ENCODE measurements at regions not wholly inside any gene's neighbourhood (a gene's known extent, or its start where the extent isn't known, plus 50 kb on each side); places are given as distances from the start of the nearest gene placed in this dataset.

DNA sequence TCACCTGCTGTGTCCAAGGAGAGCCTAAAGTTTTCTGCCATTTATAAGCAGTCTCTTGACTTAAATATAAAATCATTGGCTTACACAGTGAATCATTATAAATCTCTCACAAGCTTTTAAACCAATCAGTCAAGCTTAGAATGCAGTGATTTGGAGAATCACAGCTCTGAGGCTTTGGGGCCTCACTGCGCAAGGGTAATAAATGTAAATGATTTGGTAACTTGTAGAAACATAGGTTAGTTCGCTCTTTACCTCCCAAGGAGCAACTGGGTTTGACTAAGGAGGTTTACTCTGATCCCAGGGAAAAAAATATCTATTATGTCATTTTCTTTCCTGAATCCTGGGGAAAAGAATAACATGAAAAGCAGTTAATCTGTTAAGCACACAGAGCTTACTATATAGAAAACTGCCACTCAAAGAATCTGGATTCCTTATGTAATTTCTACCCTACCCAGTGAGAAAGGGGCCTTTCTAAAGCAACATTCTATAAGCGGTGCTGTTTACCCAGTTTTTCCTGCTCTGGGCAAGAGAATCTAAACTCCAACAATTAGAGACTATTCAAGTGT is 128.2 kb downstream of the MZT1 start:
- no TSS peak for BruUV-seq (replicated peaks)
- no peak for DNase-seq (ENCODE audit: low read depth, low spot score)
- Histone ChIP-seq H3K4me3 (no peak overlapping the region), H4K20me1 (ENCODE audit: control insufficient read depth, insufficient read depth) (no peaks in the 10 kb centered on the region), H3K36me3 (ENCODE audit: control insufficient read depth in 2 of 2, insufficient read depth in 2 of 2, low read length in 1 of 2) (no peaks in the 10 kb centered on the region), H3K4me1 (ENCODE audit: control insufficient read depth, insufficient read depth, low read length) (no peaks in the 10 kb centered on the region), H3K79me2 (ENCODE audit: control insufficient read depth, insufficient read depth, low read length) (no peaks in the 10 kb centered on the region), H2AFZ (ENCODE audit: control insufficient read depth, low read depth, low read length) (no peak overlapping the region), H3K4me2 (ENCODE audit: control insufficient read depth, insufficient read depth) (no peak overlapping the region), H3K9me3 (replicated peaks; ENCODE audit: control insufficient read depth, insufficient read depth, low read length) (no peaks in the 10 kb centered on the region), H3K27ac (ENCODE audit: control insufficient read depth, insufficient read depth) (no peak overlapping the region), H3K27me3 (replicated peaks in 1 of 2; ENCODE audit: control insufficient read depth in 2 of 2, insufficient read depth in 2 of 2, low read length in 1 of 2) (no peaks in the 10 kb centered on the region), H3K9ac (ENCODE audit: control insufficient read depth, insufficient read depth, low read length) (no peak overlapping the region)
- intact Hi-C loops (cut with micrococcal nuclease; ENCODE audit: unreplicated experiment): no loop called here
- 16% methylated on average over 3 of the region's 3 CpGs for WGBS (ENCODE audit: insufficient coverage, insufficient replicate concordance, low lambda C conversion rate, missing lambda C conversion rate)
- ChIA-PET RAD21 (ENCODE audit: unreplicated experiment) (no interaction called here), SMC1A (ENCODE audit: uncharacterized antibody, unreplicated experiment) (no interaction called here), CTCF (no interaction called here), POLR2A (no interaction called here)
- no peak for FAIRE-seq
- in situ Hi-C loops (cut with MboI): no loop called here
- TF ChIP-seq EP300 (IDR thresholded peaks at IDR 0.05; ENCODE audit: borderline replicate concordance in 1 of 2, control insufficient read depth in 1 of 2, low read depth in 2 of 2, low read length in 2 of 2) (no peak), LARP7 (IDR thresholded peaks at IDR 0.05) (no peak), SMC3 (IDR thresholded peaks at IDR 0.05; ENCODE audit: borderline replicate concordance, low read length) (no peak), SUPT20H (IDR thresholded peaks at IDR 0.05; ENCODE audit: borderline replicate concordance, control insufficient read depth, low read depth, low read length) (no peak), PBX3 (IDR thresholded peaks at IDR 0.05; ENCODE audit: insufficient replicate concordance, low read depth, low read length) (no peak), ZBED1 (IDR thresholded peaks at IDR 0.05; ENCODE audit: borderline replicate concordance) (no peak)
- ATAC-seq: no peak
